Lower leg skin (tissue), 3 donors: ENCODE measurements at regions not wholly inside any gene's neighbourhood (a gene's known extent, or its start where the extent isn't known, plus 50 kb on each side); places are given as distances from the start of the nearest gene placed in this dataset.

ENCODE experiments used
- POLR2A ChIP-seq, 2 donors: fragments of 450-650 bp; IDR thresholded peaks; one replicate each; pipeline ENCODE4 v1.6.1; 2016 to 2017; ENCODE audit warnings: antibody characterized with exemption in 2 of 2, mild to moderate bottlenecking in 1 of 2, moderate library complexity in 1 of 2
- TF ChIP-seq, protein P1 (sequence below), 3 donors: fragments of 450-650 bp; IDR thresholded peaks; one replicate each; pipeline ENCODE4 v1.5.1; 2016; ENCODE audit warnings: antibody characterized with exemption in 3 of 3, mild to moderate bottlenecking in 3 of 3, moderate library complexity in 2 of 3

DNA sequence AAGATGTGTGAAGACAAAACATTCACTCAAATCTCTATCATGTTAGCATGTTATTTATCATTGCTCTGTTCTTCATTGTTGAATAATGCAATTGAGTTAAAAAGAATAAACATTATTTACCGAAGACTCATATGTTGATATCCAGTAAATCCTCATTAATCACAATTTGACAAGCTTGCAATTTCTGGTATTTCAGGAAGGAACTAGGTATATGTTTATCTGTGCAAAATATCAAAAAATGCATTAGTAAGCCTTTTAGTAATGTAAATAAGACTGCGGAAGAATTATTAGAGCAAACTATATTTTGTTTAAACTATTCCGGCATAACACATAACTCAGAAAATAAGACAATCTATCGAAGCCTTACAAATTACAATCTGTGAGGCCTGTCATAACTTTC is 222.7 kb upstream of the NOVA1 start:
- TF ChIP-seq, protein P1, sequence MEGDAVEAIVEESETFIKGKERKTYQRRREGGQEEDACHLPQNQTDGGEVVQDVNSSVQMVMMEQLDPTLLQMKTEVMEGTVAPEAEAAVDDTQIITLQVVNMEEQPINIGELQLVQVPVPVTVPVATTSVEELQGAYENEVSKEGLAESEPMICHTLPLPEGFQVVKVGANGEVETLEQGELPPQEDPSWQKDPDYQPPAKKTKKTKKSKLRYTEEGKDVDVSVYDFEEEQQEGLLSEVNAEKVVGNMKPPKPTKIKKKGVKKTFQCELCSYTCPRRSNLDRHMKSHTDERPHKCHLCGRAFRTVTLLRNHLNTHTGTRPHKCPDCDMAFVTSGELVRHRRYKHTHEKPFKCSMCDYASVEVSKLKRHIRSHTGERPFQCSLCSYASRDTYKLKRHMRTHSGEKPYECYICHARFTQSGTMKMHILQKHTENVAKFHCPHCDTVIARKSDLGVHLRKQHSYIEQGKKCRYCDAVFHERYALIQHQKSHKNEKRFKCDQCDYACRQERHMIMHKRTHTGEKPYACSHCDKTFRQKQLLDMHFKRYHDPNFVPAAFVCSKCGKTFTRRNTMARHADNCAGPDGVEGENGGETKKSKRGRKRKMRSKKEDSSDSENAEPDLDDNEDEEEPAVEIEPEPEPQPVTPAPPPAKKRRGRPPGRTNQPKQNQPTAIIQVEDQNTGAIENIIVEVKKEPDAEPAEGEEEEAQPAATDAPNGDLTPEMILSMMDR (IDR thresholded peaks at IDR 0.05) = no peak
- no peak for TF ChIP-seq POLR2A (IDR thresholded peaks at IDR 0.05)
